HCT116 (cell line): ENCODE measurements at regions not wholly inside any gene's neighbourhood (a gene's known extent, or its start where the extent isn't known, plus 50 kb on each side); places are given as distances from the start of the nearest gene placed in this dataset.

ENCODE experiments used
- ATAC-seq: fragments of 200-7000 bp; cut with Tn5 transposase; 2 replicates; pipeline ENCODE4 v1.9.1; 2020; ENCODE audit warnings: mild to moderate bottlenecking, moderate library complexity
- BruUV-seq: library from RNA; stranded (reverse); fragments of 400-500 nt; replicated peaks from 2 replicates; lab custom pipeline; 2021; lab: Mats Ljungman, UMichigan
- CTCF ChIA-PET: fragments of 300-600 bp; sonication (Branson Sonifier 250); formaldehyde crosslinking; loops from one replicate; lab custom pipeline; 2021; ENCODE audit warnings: antibody characterized with exemption; lab: Charles Lee
- POLR2A ChIA-PET: fragments of 300-600, 350-600 bp; sonication (Branson Sonifier 250); formaldehyde crosslinking; loops from one replicate; lab custom pipeline; 2021; ENCODE audit warnings: antibody characterized with exemption; lab: Charles Lee
- RAD21 ChIA-PET, 2 experiments: fragments of 300-600 bp; sonication (Branson Sonifier 250); formaldehyde crosslinking; loops; one replicate each; lab custom pipeline; 2023; ENCODE audit warnings: low total read pairs in 2 of 2; ENCODE audit not compliant: uncharacterized antibody in 2 of 2, unreplicated experiment in 2 of 2, low non-redundant PET in 1 of 2; lab: Charles Lee
- DNase-seq: peaks from one replicate; pipeline ENCODE4 v3.0.0-alpha.2; 2010; ENCODE audit warnings: low read depth, low spot score
- H2AFZ ChIP-seq: fragments of 200-600 bp; shearing (Covaris generic), sonication (generic); 2 replicates; pipeline ENCODE4 v1.6.1; 2017; ENCODE audit warnings: low read depth, mixed run types, mixed read lengths, antibody characterized with exemption, low read length; ENCODE audit not compliant: poor library complexity, severe bottlenecking
- H3K27ac ChIP-seq: 2 replicates; pipeline ENCODE4 v1.5.1; 2012; ENCODE audit warnings: low read depth, low read length
- H3K27me3 ChIP-seq: fragments of 200-600 bp; sonication (generic); 2 replicates; pipeline ENCODE4 v1.6.1; 2016; ENCODE audit warnings: mixed run types, low read length, mixed read lengths; ENCODE audit not compliant: insufficient read depth
- H3K36me3 ChIP-seq, 2 experiments: fragments of 200-500 bp in 1 of 2; fragments of 200-600 bp in 1 of 2; sonication (Bioruptor generic) in 1 of 2; sonication (generic) in 1 of 2; 2 replicates each; pipeline versions ENCODE4 v1.5.1 to v1.6.1; 2014 to 2016; ENCODE audit warnings: low read length in 2 of 2, inconsistent platforms in 1 of 2, mixed read lengths in 1 of 2, mixed run types in 1 of 2; ENCODE audit not compliant: insufficient read depth in 2 of 2, control insufficient read depth in 1 of 2
- H3K4me1 ChIP-seq, 2 experiments: fragments of 200-600 bp in 1 of 2; sonication (generic) in 1 of 2; 2 replicates each; pipeline versions ENCODE4 v1.5.1 to v1.6.1; 2012 to 2017; ENCODE audit warnings: low read length in 2 of 2, inconsistent platforms in 1 of 2, mild to moderate bottlenecking in 1 of 2, mixed read lengths in 1 of 2, mixed run types in 1 of 2, moderate library complexity in 1 of 2; ENCODE audit not compliant: insufficient read depth in 2 of 2, control insufficient read depth in 1 of 2
- H3K4me2 ChIP-seq: fragments of 200-600 bp; sonication (generic); 2 replicates; pipeline ENCODE4 v1.6.1; 2017; ENCODE audit warnings: mixed run types, low read length, mixed read lengths
- H3K4me3 ChIP-seq, 2 experiments: fragments of 200-600 bp in 1 of 2; sonication (generic) in 1 of 2; replicated peaks in 1 of 2; 2 replicates each; pipeline ENCODE4 v1.5.1; 2011 to 2016; ENCODE audit warnings: low read length in 2 of 2, control low read depth in 1 of 2, low read depth in 1 of 2, mild to moderate bottlenecking in 1 of 2, mixed read lengths in 1 of 2, mixed run types in 1 of 2
- H3K79me2 ChIP-seq: fragments of 200-600 bp; sonication (generic); 2 replicates; pipeline ENCODE4 v1.6.1; 2017; ENCODE audit warnings: mild to moderate bottlenecking, mixed run types, low read length, moderate library complexity, mixed read lengths; ENCODE audit not compliant: insufficient read depth
- H3K9ac ChIP-seq: fragments of 200-600 bp; sonication (generic); 2 replicates; pipeline ENCODE4 v1.6.1; 2016; ENCODE audit warnings: low read length, mixed read lengths
- H3K9me2 ChIP-seq: fragments of 200-600 bp; sonication (generic), shearing (Covaris generic); 2 replicates; pipeline ENCODE4 v1.6.1; 2017; ENCODE audit warnings: mixed run types, mild to moderate bottlenecking, moderate library complexity; ENCODE audit not compliant: insufficient read depth
- H3K9me3 ChIP-seq, 2 experiments: fragments of 200-500 bp in 1 of 2; fragments of 200-600 bp in 1 of 2; sonication (Bioruptor generic) in 1 of 2; sonication (generic) in 1 of 2; 2 replicates each; pipeline ENCODE4 v1.6.1; 2014 to 2017; ENCODE audit warnings: low read length in 2 of 2, mixed read lengths in 2 of 2, inconsistent platforms in 1 of 2, low read depth in 1 of 2, mild to moderate bottlenecking in 1 of 2, mixed run types in 1 of 2, moderate library complexity in 1 of 2; ENCODE audit not compliant: control insufficient read depth in 1 of 2, insufficient read depth in 1 of 2
- H4K20me1 ChIP-seq: fragments of 200-600 bp; sonication (generic), shearing (Covaris generic); 2 replicates; pipeline ENCODE4 v1.6.1; 2017; ENCODE audit warnings: mixed run types, mild to moderate bottlenecking, moderate library complexity; ENCODE audit not compliant: insufficient read depth
- CBX3 ChIP-seq: IDR thresholded peaks from 2 replicates; pipeline ENCODE4 v1.6.1; 2012; ENCODE audit warnings: low read depth
- CEBPB ChIP-seq: IDR thresholded peaks from 2 replicates; pipeline ENCODE4 v1.6.1; 2012; ENCODE audit warnings: low read depth
- EGR1 ChIP-seq: IDR thresholded peaks from 2 replicates; pipeline ENCODE4 v1.6.1; 2012; ENCODE audit warnings: low read depth
- ELF1 ChIP-seq: IDR thresholded peaks from 2 replicates; pipeline ENCODE4 v1.6.1; 2012; ENCODE audit warnings: low read depth, borderline replicate concordance
- EZH2 ChIP-seq: fragments of 200-600 bp; sonication (generic); IDR thresholded peaks from 2 replicates; pipeline ENCODE4 v1.6.1; 2017; ENCODE audit warnings: antibody characterized with exemption, mixed run types
- EZH2phosphoT487 ChIP-seq: fragments of 200-600 bp; IDR thresholded peaks from 2 replicates; pipeline ENCODE4 v1.6.1; 2018; ENCODE audit warnings: antibody characterized with exemption, borderline replicate concordance
- FOSL1 ChIP-seq: IDR thresholded peaks from 2 replicates; pipeline ENCODE4 v1.6.1; 2012; ENCODE audit warnings: low read depth
- JUND ChIP-seq: IDR thresholded peaks from 2 replicates; pipeline ENCODE4 v1.6.1; 2012
- POLR2A ChIP-seq: IDR thresholded peaks from 2 replicates; pipeline ENCODE4 v1.7.0; 2011; ENCODE audit warnings: borderline replicate concordance; ENCODE audit not compliant: insufficient read depth, insufficient read length; ENCODE audit errors: extremely low read depth
- POLR2AphosphoS5 ChIP-seq: IDR thresholded peaks from 2 replicates; pipeline ENCODE4 v1.6.1; 2011; ENCODE audit warnings: mild to moderate bottlenecking, low read depth, low read length, moderate library complexity
- RAD21 ChIP-seq: IDR thresholded peaks from 2 replicates; pipeline ENCODE4 v1.6.1; 2012; ENCODE audit warnings: low read depth, mild to moderate bottlenecking
- REST ChIP-seq: IDR thresholded peaks from 2 replicates; pipeline ENCODE4 v1.6.1; 2012; ENCODE audit warnings: low read depth
- SIN3A ChIP-seq: IDR thresholded peaks from 2 replicates; pipeline ENCODE4 v1.6.1; 2012; ENCODE audit warnings: low read depth
- SP1 ChIP-seq: IDR thresholded peaks from 2 replicates; pipeline ENCODE4 v1.6.1; 2012; ENCODE audit warnings: low read depth
- SRF ChIP-seq: IDR thresholded peaks from 2 replicates; pipeline ENCODE4 v1.6.1; 2012; ENCODE audit warnings: low read depth
- YY1 ChIP-seq: IDR thresholded peaks from 2 replicates; pipeline ENCODE4 v1.6.1; 2011; ENCODE audit warnings: low read length, low read depth, moderate library complexity, mild to moderate bottlenecking; ENCODE audit not compliant: insufficient replicate concordance; ENCODE audit errors: extremely low read depth
- ZBTB33 ChIP-seq: IDR thresholded peaks from 2 replicates; pipeline ENCODE4 v1.6.1; 2011; ENCODE audit warnings: mild to moderate bottlenecking, low read length, moderate library complexity; ENCODE audit not compliant: insufficient replicate concordance; ENCODE audit errors: extremely low read depth
- ZFX ChIP-seq: fragments of 450-650 bp; IDR thresholded peaks from 2 replicates; pipeline ENCODE4 v1.6.1; 2017
- ZNF274 ChIP-seq: fragments of 200-500 bp; sonication (Bioruptor generic); IDR thresholded peaks from 2 replicates; pipeline ENCODE4 v1.6.1; 2014; ENCODE audit warnings: mild to moderate bottlenecking, low read depth, low read length, inconsistent platforms
- intact Hi-C: fragments of 100-400 bp; cut with micrococcal nuclease; formaldehyde crosslinking; loops from 2 replicates; pipeline ENCODE4 v1.10.0; 2022
- TF ChIP-seq, protein P1 (sequence below): IDR thresholded peaks from 2 replicates; pipeline ENCODE4 v1.6.1; 2012

DNA sequence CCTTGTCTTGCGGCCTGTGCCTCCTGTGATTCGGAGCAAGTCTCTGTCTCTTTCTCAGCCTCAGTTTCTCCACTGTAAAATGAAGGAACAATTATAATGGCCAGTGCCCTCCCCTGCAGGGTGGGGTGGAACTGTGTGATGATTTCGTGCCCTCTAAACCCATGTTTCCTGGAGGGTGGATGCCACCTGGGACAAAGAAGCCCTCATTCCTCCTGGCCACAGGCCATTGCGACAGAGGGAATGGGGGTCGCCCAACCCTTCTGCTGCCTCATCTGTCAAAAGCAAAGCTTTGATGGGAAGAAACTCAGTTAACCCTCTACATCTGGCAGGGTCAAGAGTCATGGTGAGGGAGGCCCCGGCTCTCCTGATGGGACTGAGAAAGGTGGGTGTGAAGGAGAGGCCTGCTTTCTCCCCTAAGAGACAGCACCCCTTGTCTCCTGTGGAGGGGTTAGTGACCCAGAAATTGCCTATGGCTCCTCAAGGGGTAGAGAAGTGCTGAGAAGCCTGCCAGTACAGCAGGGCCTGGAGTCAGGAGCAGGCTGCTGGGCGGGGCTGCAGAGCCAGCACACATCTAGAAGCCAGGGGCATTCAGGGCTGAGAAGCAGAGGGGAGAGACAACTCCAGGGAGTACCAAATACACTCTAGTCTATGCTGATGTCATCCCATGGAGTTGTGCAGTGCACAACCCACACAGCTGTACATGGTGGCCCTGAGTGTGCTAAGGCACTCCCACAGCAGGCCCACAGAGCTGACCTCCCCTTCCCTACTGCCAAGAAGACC, 61.0 kb downstream of the PLXNA1 start:
- Histone ChIP-seq H3K79me2 (no peaks in the 10 kb centered on the region), H3K27me3 (no peaks in the 10 kb centered on the region), H3K9ac (no peak overlapping the region), H3K9me2 (no peaks in the 10 kb centered on the region), H3K4me2 (peak overlapping the region; percentile 36), H4K20me1 (no peaks in the 10 kb centered on the region), H3K4me3 (no peak overlapping the region), H2AFZ (no peak overlapping the region), H3K4me1 (peaks cover 18 to 30% of the 10 kb centered on the region in 2 experiments), H3K27ac (no peak overlapping the region), H3K9me3 (no peaks in the 10 kb centered on the region; a peak in 1 of 4 replicates), H3K36me3 (no peaks in the 10 kb centered on the region)
- BruUV-seq = no TSS peak
- RAD21 ChIA-PET = no interaction called here
- DNase-seq (no peak), ATAC-seq (no peak)
- CTCF ChIA-PET = no interaction called here
- intact Hi-C loops = no loop called here
- TF ChIP-seq, protein P1, sequence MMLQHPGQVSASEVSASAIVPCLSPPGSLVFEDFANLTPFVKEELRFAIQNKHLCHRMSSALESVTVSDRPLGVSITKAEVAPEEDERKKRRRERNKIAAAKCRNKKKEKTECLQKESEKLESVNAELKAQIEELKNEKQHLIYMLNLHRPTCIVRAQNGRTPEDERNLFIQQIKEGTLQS = no peak
- TF ChIP-seq ELF1 = no peak
- no peak for TF ChIP-seq CBX3
- TF ChIP-seq EZH2phosphoT487 = no peak
- no peak for TF ChIP-seq POLR2AphosphoS5
- no peak for TF ChIP-seq SP1
- TF ChIP-seq JUND = no peak
- no peak for TF ChIP-seq YY1
- no peak for TF ChIP-seq SIN3A
- no peak for TF ChIP-seq CEBPB
- TF ChIP-seq FOSL1 = no peak
- TF ChIP-seq POLR2A = no peak
- TF ChIP-seq RAD21 = no peak
- no peak for TF ChIP-seq EZH2
- TF ChIP-seq ZBTB33 = no peak
- TF ChIP-seq ZNF274 = no peak
- TF ChIP-seq EGR1 = no peak
- no peak for TF ChIP-seq SRF
- TF ChIP-seq ZFX = no peak
- no peak for TF ChIP-seq REST
- POLR2A ChIA-PET = interaction anchor here (0.5 kb wide), 1 partner anchor 58 kb away, joined by 5 read pairs; no protein-coding TSS in a partner anchor
